ENCODE measurements at regions not wholly inside any gene's neighbourhood (a gene's known extent, or its start where the extent isn't known, plus 50 kb on each side); places are given as distances from the start of the nearest gene placed in this dataset.
"Not testable (repeated sequence)": the region's sequence is repeated elsewhere in the genome, so short reads cannot be mapped to it uniquely, and the experiment has no call there.

DNA sequence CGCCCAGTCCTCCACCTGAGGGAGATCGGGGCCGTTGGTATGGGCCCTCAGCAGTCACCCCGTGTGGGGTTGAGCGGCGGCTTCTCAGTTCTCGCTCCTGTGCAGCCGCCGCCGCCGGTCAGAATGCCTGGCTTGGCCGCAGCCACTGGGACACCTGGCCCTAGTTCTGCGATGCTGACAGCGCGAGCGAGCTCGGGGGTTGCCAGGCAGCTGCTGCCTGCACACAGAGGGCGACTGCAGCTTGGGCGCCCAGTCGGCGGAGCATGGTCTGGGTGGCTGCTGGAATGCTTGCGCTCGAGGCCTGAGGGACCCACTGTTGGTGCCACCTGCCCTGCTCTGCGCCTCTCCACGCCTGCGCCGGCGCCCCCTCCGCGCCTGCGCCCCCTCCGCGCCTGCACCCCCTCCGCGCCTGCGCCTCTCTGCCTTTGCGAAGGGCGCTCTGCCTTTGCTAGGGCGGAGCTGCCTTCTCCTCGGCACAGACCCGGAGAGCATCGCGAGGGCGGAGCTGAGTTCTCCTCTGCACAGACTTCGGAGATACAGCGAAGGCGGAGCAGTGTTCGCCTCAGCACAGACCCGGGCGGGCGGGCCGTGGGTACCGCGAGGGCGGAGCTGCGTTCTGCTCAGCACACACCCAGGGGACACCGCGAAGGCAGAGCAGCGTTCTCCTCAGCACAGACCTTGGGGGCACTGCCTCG is 1648.3 kb downstream of the SPATA31A7 start:
- H3K4me1 ChIP-seq (ENCODE audit: control insufficient read depth, insufficient read depth, low read length); H3K9ac ChIP-seq (ENCODE audit: low read depth, low read length); H3K9me3 ChIP-seq (ENCODE audit: control insufficient read depth, insufficient read depth, low read length); H3K36me3 ChIP-seq (ENCODE audit: control insufficient read depth, insufficient read depth, low read length); H3K27ac ChIP-seq (ENCODE audit: low read depth, low read length): not testable (repeated sequence)
- peaks cover 68% of the 10 kb centered on the region for H3K27me3 ChIP-seq (ENCODE audit: control insufficient read depth, insufficient read depth, low read length)
- H3K4me3 ChIP-seq (ENCODE audit: low read depth, low read length) = peak overlapping the region; percentile 50

DNA sequence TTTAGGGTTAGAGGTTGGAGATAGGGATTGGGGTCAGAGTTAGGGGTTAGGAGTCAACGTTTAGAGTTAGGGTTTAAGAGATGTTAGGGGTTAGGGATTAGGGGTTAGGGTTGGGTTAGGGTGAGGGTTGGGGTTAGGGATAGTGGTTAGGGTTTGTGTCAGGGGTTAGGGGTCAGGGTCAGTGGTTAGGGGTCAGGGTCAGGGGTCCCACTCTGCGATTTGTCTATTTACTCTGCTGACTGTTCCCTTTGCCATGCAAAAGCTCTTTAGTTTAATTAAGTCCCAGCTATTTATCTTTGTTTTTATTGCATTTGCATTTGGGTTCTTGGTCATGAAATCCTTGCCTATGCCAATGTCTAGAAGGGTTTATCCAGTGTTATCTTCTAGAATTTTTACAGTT is 1649.3 kb downstream of the SPATA31A7 start:
- H3K27ac ChIP-seq (ENCODE audit: low read depth, low read length); H3K9ac ChIP-seq (ENCODE audit: low read depth, low read length); H3K9me3 ChIP-seq (ENCODE audit: control insufficient read depth, insufficient read depth, low read length); H3K36me3 ChIP-seq (ENCODE audit: control insufficient read depth, insufficient read depth, low read length); H3K4me3 ChIP-seq (ENCODE audit: low read depth, low read length); H3K4me1 ChIP-seq (ENCODE audit: control insufficient read depth, insufficient read depth, low read length): not testable (repeated sequence)
- H3K27me3 ChIP-seq (ENCODE audit: control insufficient read depth, insufficient read depth, low read length) = peaks cover 69% of the 10 kb centered on the region

DNA sequence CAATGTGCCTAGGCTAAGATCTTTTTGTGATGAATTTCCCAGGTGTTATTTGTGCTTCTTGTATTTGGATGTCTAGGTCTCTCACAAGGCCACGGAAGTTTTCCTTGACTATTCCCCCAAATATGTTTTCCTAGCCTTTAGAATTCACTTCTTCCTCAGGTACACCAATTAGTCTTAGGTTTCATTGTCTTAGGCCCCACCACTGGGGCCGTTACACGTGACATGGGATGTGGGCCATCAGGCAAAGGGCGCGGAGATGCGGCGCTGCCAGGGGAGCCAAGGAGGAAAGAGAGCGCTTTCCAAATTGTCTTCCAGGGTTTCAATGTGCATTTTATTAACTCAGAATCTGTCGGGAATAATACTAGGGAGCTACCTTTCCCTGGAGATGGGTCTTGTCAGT is 1653.3 kb downstream of the SPATA31A7 start:
- not testable (repeated sequence) for H3K9ac ChIP-seq (ENCODE audit: low read depth, low read length); H3K36me3 ChIP-seq (ENCODE audit: control insufficient read depth, insufficient read depth, low read length); H3K27ac ChIP-seq (ENCODE audit: low read depth, low read length); H3K4me3 ChIP-seq (ENCODE audit: low read depth, low read length); H3K9me3 ChIP-seq (ENCODE audit: control insufficient read depth, insufficient read depth, low read length); H3K4me1 ChIP-seq (ENCODE audit: control insufficient read depth, insufficient read depth, low read length)
- peaks cover 62% of the 10 kb centered on the region for H3K27me3 ChIP-seq (ENCODE audit: control insufficient read depth, insufficient read depth, low read length)

DNA sequence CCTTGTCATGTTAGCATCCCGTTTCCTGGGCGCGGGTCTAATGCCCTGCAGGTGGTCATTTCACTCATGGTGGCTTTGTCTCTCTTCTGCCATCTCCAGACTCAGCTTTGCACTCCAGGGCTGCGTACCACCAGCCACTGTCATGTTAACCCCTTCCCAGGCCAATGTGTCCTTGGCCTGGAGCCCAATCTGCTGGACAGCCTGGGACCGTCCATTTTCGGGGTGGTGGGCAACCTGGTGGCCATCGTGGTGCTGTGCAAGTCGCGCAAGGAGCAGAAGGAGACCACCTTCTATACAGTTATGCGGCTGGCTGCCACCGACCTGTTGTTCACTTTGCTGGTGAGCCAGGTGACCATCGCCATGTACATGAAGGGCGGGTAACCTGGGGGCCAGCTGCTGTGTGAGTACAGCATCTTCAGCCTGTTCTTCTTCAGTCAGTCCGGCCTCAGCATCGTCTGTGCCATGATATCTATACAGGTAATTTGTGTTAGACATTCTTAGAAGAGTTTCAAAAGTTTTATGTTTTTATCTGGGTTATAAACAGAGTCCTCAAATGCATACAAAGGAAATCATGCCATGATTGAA is 1654.0 kb downstream of the SPATA31A7 start:
- not testable (repeated sequence) for H3K9ac ChIP-seq (ENCODE audit: low read depth, low read length); H3K4me3 ChIP-seq (ENCODE audit: low read depth, low read length); H3K4me1 ChIP-seq (ENCODE audit: control insufficient read depth, insufficient read depth, low read length); H3K9me3 ChIP-seq (ENCODE audit: control insufficient read depth, insufficient read depth, low read length); H3K27ac ChIP-seq (ENCODE audit: low read depth, low read length); H3K36me3 ChIP-seq (ENCODE audit: control insufficient read depth, insufficient read depth, low read length)
- peaks cover 61% of the 10 kb centered on the region for H3K27me3 ChIP-seq (ENCODE audit: control insufficient read depth, insufficient read depth, low read length)

- H3K4me3 ChIP-seq (ENCODE audit: low read depth, low read length); H3K9ac ChIP-seq (ENCODE audit: low read depth, low read length); H3K9me3 ChIP-seq (ENCODE audit: control insufficient read depth, insufficient read depth, low read length); H3K4me1 ChIP-seq (ENCODE audit: control insufficient read depth, insufficient read depth, low read length); H3K36me3 ChIP-seq (ENCODE audit: control insufficient read depth, insufficient read depth, low read length); H3K27ac ChIP-seq (ENCODE audit: low read depth, low read length): not testable (repeated sequence)
- peaks cover 60% of the 10 kb centered on the region for H3K27me3 ChIP-seq (ENCODE audit: control insufficient read depth, insufficient read depth, low read length)
These were observed 1654.9 kb downstream of the SPATA31A7 start for GRCh38 chr9:62844681-62845185.

DNA sequence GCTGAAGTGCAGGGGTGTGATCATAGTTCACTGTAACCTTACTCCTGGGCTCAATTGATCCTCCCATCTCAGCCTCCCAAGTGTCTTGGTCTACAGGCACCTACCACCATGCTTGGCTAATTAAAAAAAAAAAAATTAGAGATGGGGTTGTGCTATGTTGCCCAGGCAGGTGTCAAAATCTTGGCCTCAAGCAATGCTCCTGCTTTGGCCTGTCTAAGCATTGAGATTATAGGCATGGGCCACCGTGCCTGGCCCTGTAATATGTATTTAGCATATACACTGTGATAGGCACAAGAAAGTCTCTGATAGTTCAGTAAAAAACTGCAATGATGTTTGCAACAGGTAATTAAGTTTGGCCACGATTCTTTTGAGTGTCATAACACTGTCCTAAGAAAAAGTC is 1658.4 kb downstream of the SPATA31A7 start:
- H3K27ac ChIP-seq (ENCODE audit: low read depth, low read length); H3K4me3 ChIP-seq (ENCODE audit: low read depth, low read length); H3K36me3 ChIP-seq (ENCODE audit: control insufficient read depth, insufficient read depth, low read length); H3K9ac ChIP-seq (ENCODE audit: low read depth, low read length); H3K9me3 ChIP-seq (ENCODE audit: control insufficient read depth, insufficient read depth, low read length); H3K4me1 ChIP-seq (ENCODE audit: control insufficient read depth, insufficient read depth, low read length): not testable (repeated sequence)
- H3K27me3 ChIP-seq (ENCODE audit: control insufficient read depth, insufficient read depth, low read length) = peaks cover 69% of the 10 kb centered on the region

GRCh38 chr9:62849991-62850390 is 1660.2 kb downstream of the SPATA31A7 start:
- H3K36me3 ChIP-seq (ENCODE audit: control insufficient read depth, insufficient read depth, low read length); H3K9ac ChIP-seq (ENCODE audit: low read depth, low read length); H3K27ac ChIP-seq (ENCODE audit: low read depth, low read length); H3K4me3 ChIP-seq (ENCODE audit: low read depth, low read length); H3K9me3 ChIP-seq (ENCODE audit: control insufficient read depth, insufficient read depth, low read length); H3K4me1 ChIP-seq (ENCODE audit: control insufficient read depth, insufficient read depth, low read length): not testable (repeated sequence)
- peaks cover 66% of the 10 kb centered on the region for H3K27me3 ChIP-seq (ENCODE audit: control insufficient read depth, insufficient read depth, low read length)

DNA sequence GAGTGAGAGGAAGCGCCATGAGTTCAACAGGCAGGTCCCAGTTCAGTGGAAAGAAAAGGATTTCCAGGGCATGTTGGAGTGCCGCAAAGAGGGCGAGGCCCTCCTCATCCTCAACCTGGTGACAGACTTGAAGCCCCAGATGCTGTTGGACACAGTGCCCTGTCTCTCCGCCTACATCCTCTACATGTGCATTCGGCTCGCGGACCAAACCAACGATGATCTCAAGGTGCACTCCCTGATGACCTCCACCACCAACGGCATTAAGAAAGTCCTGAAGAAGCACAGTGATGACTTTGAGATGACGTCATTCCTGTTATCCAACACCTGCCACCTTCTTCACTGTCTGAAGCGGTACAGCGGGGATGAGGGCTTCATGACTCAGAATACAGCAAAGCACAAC is 1667.4 kb downstream of the SPATA31A7 start:
- not testable (repeated sequence) for H3K9ac ChIP-seq (ENCODE audit: low read depth, low read length); H3K4me1 ChIP-seq (ENCODE audit: control insufficient read depth, insufficient read depth, low read length); H3K4me3 ChIP-seq (ENCODE audit: low read depth, low read length); H3K27ac ChIP-seq (ENCODE audit: low read depth, low read length); H3K9me3 ChIP-seq (ENCODE audit: control insufficient read depth, insufficient read depth, low read length); H3K36me3 ChIP-seq (ENCODE audit: control insufficient read depth, insufficient read depth, low read length)
- peaks cover 83% of the 10 kb centered on the region for H3K27me3 ChIP-seq (ENCODE audit: control insufficient read depth, insufficient read depth, low read length)

GRCh38 chr9:62858240-62858639 is 1668.4 kb downstream of the SPATA31A7 start:
- not testable (repeated sequence) for H3K4me3 ChIP-seq (ENCODE audit: low read depth, low read length); H3K27ac ChIP-seq (ENCODE audit: low read depth, low read length); H3K4me1 ChIP-seq (ENCODE audit: control insufficient read depth, insufficient read depth, low read length); H3K36me3 ChIP-seq (ENCODE audit: control insufficient read depth, insufficient read depth, low read length); H3K9ac ChIP-seq (ENCODE audit: low read depth, low read length); H3K9me3 ChIP-seq (ENCODE audit: control insufficient read depth, insufficient read depth, low read length)
- H3K27me3 ChIP-seq (ENCODE audit: control insufficient read depth, insufficient read depth, low read length) = peaks cover 85% of the 10 kb centered on the region

DNA sequence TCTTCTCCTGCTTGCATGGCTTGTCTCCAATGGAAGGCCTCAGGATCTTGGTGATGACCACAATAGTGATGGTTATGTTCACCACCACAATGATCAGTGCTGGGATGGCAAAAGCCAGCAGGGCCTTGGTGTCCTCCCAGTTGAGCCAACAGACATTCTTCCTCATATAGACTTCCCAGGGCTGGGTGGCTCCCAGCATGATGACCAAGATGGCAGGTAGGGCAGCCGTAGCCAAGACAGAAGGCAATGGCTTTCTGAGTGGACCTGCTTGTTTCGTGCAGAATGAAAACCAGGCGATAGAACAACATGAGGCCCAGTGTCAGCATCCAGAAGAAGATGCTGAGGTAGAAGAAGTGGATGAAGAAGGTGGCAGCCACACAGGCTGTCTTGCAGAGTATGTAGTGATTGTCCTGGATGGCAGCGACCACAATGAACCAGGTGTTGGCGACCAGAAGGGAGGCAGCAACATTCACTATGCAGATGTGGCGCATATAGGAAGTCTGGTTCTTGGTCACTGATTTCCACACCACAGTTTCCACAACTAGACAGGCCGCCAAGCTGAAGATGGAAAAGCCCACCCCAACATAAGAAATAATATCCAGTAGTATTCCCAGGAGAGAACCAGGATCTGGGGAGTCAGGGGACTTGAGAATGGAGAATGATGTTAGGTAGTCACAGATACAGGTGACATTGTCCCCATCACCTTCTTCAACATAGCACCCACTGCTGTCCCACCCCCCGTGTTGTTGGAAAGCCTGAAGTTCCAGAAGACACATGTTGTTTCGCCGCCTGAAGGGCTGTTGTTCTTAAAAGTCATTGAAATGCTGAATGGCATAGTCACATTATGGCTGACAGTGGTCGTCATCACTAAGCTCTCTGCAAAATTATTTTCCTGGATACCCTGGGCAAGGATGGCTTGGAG is 1671.4 kb downstream of the SPATA31A7 start:
- H3K9me3 ChIP-seq (ENCODE audit: control insufficient read depth, insufficient read depth, low read length); H3K4me1 ChIP-seq (ENCODE audit: control insufficient read depth, insufficient read depth, low read length); H3K27ac ChIP-seq (ENCODE audit: low read depth, low read length); H3K9ac ChIP-seq (ENCODE audit: low read depth, low read length); H3K36me3 ChIP-seq (ENCODE audit: control insufficient read depth, insufficient read depth, low read length); H3K4me3 ChIP-seq (ENCODE audit: low read depth, low read length): not testable (repeated sequence)
- H3K27me3 ChIP-seq (ENCODE audit: control insufficient read depth, insufficient read depth, low read length) = peaks cover 93% of the 10 kb centered on the region

DNA sequence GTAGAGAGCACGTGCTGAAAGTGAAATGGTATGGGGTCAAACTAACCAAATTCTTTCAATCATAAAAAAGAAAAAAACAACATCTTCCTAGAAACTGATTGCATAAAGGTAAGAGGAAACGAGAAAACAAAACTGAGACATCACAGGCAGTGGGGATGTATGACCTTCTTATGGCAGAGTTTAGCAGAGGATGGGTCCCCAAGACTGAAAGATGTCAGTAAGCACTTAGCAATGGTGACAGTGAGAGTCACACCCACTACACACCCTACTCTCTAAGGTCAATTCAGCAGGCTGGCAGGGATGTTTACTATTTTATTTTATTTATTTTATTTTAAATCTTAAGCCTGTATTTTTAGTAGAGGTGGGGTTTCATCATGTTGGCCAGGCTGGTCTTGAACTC is 1672.3 kb downstream of the SPATA31A7 start:
- H3K27me3 ChIP-seq (ENCODE audit: control insufficient read depth, insufficient read depth, low read length) = peaks cover 93% of the 10 kb centered on the region
- H3K27ac ChIP-seq (ENCODE audit: low read depth, low read length); H3K36me3 ChIP-seq (ENCODE audit: control insufficient read depth, insufficient read depth, low read length); H3K4me1 ChIP-seq (ENCODE audit: control insufficient read depth, insufficient read depth, low read length); H3K9ac ChIP-seq (ENCODE audit: low read depth, low read length); H3K4me3 ChIP-seq (ENCODE audit: low read depth, low read length); H3K9me3 ChIP-seq (ENCODE audit: control insufficient read depth, insufficient read depth, low read length): not testable (repeated sequence)

All from HUES48 (cell line).